ENCODE measurements at regions not wholly inside any gene's neighbourhood (a gene's known extent, or its start where the extent isn't known, plus 50 kb on each side); places are given as distances from the start of the nearest gene placed in this dataset.

GRCh38 chr5:14036947-14037346, 92.5 kb upstream of the DNAH5 start:
- TF ChIP-seq, protein P1, sequence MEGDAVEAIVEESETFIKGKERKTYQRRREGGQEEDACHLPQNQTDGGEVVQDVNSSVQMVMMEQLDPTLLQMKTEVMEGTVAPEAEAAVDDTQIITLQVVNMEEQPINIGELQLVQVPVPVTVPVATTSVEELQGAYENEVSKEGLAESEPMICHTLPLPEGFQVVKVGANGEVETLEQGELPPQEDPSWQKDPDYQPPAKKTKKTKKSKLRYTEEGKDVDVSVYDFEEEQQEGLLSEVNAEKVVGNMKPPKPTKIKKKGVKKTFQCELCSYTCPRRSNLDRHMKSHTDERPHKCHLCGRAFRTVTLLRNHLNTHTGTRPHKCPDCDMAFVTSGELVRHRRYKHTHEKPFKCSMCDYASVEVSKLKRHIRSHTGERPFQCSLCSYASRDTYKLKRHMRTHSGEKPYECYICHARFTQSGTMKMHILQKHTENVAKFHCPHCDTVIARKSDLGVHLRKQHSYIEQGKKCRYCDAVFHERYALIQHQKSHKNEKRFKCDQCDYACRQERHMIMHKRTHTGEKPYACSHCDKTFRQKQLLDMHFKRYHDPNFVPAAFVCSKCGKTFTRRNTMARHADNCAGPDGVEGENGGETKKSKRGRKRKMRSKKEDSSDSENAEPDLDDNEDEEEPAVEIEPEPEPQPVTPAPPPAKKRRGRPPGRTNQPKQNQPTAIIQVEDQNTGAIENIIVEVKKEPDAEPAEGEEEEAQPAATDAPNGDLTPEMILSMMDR (IDR thresholded peaks at IDR 0.05) = no peak
- no peak for TF ChIP-seq POLR2A (IDR thresholded peaks at IDR 0.05)

All from testis (tissue), 2 donors.